GM21390 (cell line): ENCODE measurements at regions not wholly inside any gene's neighbourhood (a gene's known extent, or its start where the extent isn't known, plus 50 kb on each side); places are given as distances from the start of the nearest gene placed in this dataset.

Experiments
- ATAC-seq: cut with Tn5 transposase; IDR thresholded peaks from one replicate; pipeline ENCODE4 v1.9.1; 2021; ENCODE audit not compliant: unreplicated experiment

DNA sequence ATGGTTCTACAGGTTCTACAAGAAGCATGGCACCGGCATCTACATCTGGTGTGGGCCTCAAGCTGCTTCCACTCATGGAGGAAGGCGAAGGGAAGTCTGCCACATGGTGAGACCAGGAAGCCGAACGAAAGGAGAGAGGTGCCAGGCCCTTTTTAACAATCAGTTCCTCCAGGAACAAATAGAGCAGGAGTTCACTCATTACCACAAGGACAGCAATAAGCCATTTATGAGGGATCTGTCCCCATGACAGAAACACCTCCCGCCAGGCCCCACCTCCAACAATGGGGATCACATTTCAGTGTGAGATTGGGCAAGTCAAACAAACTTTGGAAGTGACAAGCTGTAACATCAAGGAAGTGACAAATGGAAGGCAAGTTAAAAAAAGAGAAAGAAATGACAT, 95.5 kb upstream of the PTPN3 start:
- ATAC-seq, result no peak

DNA sequence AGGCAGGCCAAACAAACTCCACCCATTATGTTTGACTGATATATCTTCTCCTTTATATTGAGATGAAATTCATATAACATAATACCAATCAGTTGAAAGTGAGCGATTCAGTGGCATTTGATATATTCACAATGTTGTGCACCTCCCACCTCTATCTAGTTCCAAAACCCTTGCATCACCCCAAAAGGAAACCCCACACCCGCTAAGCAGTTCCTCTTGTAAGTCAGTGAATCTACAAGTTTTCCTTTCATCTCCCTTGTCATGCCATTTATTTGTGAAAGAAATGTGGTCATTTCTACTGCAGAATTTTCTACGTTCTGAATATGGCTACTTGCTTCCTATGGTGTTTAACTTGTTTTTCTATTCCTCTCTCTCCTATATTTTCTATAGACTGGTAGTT, 99.4 kb upstream of the PTPN3 start:
- no peak for ATAC-seq

DNA sequence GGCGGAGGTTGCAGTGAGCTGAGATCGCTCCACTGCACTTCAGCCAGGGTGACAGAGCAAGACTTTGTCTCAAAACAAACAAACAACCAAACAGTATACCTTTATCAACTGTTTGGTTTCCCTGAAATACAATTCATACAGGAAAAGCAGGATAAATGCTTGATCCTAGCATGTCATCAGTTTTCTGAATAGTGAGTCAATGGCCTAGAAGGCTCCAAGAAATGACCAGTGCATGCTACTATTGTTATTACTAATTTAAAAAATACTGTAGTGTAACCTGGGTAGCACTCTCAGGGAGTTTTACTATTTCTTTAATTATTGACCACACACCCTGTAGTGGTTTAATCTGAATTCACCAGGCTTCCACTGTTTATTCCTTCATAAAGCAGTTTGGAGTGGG, 101.0 kb upstream of the PTPN3 start:
- ATAC-seq, result no peak

DNA sequence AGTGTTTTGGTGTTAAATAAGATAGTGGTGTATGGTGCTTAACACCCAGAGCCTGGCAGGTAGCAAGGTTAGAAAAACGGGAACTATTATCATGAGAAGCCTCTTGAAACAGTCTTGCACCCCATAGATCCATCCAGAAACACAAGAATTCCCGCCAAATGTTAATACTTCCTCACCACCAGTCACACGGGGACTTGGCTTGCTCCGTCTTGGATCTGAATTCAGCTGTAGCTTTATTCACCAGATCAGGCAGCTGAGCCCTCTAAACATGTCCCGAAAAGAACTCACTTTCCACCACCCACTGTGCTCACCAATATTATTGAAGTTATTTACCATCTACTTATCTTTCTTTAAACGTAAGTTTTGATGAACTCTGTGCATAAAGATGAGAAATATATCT, 101.6 kb upstream of the PTPN3 start:
- ATAC-seq, result no peak

DNA sequence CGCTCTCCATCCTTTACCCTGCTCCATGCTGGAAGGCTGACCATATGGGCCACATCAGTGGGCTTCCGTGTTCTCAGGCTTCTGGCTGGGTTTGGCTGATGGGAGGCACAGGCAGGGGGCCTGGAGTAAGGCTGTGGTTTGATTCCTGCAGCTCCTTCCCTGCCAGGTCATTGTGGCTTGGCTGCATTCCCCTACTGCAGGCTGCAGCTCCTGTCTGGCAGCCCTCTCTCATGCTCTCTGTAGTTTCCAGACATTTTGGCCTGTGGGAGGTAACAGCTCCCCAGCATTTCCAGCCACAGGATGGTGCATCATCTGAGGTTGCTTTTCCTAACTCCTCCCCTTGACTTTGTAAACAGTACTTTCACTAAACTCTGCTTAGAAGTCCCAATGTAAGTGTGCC, 102.0 kb upstream of the PTPN3 start:
- ATAC-seq, result no peak

DNA sequence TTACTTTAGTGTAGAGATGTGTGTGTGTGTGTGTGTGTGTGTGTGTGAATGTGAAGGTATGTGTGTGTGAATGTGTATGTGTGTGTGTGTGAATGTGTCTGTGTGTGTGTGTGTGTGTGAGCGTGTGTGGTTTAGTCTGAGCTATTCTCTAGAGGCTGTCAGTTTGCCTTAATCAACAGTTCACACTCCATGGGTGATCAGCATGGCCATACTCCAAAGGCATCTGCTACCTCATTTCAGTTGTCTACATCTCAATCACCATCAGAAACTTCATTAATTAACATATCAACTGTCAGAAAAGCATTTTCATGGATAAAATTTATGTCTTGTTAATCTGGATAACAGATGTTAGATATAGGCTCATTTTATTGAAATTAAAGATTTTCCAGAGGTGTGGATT, 103.1 kb upstream of the PTPN3 start:
- no peak for ATAC-seq

DNA sequence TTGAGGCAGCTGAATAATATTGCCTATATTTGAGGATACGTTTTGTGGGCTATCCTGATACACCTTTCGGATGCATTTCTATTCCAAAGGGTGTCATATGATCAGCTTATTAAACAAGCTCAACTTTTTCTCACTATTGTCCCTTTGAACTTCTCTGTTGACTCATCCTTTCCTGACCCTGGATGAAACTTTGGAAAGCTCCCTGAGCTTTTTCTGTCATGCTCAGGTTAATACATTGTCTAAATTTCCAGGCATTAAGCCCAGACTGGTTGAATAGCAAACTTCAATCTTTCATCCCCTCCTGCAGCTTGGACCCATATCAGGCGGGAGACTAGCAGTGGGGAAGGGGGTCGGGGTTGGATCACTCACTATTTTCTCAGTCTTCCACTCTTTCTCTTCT, 104.9 kb upstream of the PTPN3 start:
- ATAC-seq, result no peak

DNA sequence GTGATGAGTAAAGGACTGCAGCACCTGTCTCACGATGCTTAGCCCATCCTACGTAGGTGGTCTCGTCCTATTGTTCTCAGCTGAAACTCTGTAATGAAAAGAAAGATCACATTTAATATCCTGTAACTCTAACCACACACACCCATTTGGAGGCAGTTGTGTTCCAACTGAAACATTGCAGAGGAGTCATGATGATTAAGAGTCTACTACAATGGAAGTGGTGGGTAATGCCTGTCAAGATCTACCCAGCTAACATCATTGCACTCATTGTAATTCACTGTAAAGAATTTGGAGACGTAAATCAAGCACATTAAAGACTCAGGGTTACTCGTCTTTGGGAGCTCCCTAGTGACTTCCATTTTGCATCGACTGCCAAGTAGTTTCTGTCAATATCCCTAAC, 106.0 kb upstream of the PTPN3 start:
- ATAC-seq, result no peak

DNA sequence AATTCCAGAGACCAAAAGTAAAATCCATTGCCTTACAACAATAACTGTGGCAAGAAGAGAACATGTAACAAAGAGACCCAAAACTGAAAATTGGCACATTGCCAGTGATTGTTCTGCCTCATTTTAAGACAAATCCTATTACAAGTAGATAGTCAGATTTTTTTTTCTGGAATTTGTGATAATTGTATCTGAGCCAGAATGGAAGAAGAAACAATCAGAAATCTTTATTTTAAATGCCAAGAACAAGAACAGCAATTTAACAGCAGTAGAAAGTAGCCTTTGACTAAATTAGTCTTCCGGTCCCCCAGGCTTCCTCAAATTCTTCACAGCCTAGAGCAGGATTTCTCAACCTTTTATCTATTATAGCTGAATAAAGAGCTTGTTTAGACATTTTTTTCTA, 106.7 kb upstream of the PTPN3 start:
- no peak for ATAC-seq

DNA sequence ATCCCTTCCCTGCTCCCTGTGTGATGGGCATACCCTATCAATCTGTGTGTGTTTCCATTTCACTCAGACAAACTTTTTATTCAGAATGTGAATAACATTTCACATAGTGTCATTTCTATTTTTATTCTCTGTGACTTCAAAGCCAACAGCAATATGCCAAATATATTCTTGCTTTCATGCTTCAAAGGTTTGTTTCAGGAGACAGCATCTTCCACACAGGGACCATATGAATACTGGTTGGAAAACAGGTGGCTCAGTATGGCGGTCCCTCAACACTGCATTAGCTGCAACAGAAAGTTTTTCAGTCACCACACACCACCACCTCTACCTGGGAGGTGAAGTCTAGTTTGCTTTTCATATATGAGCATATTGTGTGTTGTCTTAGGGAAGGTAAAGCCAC, 111.0 kb upstream of the PTPN3 start:
- ATAC-seq, result no peak

DNA sequence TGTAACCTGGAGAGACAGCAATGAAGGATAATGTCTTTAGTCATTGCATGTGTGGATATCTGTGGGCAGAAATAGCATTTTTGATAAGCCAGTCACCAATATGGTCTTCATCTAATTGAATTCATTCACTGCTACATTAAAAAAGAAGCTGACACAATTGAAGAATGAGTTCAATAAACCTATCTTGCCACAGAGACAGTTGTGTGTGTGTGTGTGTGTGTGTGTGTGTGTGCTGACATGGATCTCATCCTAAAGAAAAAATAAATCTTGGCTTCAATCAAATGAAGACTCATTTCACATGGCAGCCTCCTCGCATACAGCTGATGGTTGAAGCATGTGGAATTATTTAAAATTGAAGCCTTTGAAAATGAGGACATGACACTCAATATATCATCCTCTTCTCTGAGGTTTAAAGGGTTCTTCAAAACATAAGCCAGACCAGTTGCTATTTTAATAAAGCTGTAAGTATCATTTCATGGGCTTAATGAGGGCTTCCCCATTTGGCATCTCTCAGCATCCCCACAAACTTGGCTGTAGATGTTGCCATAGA, 118.5 kb upstream of the PTPN3 start:
- ATAC-seq, result no peak

DNA sequence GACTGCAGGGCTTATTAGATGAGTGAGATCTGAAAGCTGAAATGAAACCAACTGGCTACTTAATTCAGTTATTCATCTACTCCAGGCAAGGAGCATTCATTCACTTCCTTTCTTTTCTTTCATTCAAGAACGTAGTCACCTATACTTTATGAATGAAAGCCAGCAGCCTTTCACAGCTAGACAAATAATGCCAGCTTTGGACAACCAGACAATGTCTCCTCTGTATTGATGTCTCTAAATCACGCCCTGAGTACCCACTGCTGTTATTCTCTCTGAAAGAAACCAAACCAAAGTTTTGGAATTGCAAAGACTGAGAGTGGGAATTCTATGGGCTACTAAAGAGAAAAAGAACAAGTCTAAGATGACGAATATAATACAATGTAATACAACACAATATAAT, 121.2 kb upstream of the PTPN3 start:
- ATAC-seq, result no peak

DNA sequence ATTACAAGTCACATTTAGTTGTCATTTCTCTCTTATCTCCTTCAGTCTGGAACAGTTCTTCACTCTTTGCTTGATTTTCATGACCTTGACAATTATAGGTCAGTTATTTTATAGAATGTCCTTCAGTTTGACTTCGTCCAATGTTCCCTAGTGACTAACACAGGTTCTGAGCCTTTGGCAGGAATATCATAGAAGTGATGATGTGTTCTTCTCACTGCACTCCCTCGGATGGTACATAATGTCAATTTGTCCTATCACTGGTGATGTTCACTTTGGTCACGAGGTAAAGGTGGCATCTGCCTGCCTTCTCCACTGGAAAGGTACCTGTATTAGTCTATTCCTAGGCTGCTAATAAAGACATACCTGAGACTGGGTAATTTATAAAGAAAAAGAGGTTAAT, 126.0 kb upstream of the PTPN3 start:
- no peak for ATAC-seq

DNA sequence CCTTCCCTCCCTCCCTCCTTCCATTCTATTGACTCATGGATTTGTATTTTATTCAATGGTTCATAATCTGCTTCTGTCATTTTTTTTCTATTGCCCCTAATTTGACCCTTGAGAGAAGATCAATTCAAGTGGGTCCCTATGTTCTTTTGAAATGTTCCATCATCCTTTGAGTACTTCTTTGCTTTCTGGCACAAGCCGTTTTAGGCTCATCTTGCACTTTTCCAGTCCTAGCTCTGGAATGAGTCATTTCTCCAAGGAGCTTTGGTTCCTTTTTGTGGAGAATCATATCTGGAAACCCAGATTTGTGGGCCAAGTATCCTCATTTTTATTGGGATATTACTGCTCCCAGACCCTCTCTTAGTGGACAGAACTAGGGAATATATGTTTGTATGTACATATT, 126.8 kb upstream of the PTPN3 start:
- ATAC-seq, result no peak

DNA sequence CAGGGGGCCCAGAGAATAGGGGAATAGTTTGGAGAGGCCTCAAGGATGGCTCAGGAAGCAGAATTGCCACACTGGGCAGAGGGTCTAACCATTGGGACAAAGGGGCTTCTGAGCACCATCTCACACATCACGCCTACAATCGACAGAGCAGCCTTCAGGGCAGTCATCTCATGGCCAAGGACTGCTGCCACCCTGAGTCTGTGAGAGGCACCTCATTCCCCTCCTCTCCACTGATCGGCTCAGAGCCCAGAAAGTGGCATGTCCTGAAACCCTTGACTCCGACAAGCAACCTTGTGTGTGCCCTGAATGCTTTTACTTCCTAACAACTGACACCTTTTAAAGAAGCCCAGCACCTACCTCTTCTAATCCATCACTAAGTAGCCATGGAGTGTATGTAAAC, 128.9 kb upstream of the PTPN3 start:
- no peak for ATAC-seq

DNA sequence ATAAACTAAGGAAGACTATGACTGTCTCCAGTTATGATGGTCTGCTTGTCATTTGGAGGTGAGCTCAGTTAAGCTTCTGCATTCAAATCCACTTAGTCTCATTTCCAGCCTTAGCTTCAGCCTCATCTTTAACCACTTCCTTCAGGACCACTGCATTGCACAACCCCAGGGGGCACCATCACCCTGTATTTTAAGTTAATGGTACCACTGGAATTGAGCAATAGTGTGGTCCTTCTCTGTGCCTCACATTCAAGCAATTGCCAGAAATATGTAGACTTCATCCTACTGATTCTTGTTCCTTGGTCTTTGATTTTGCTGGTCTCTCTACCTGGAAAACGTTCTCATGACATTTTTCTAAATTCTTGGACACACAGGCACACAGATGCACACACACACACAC, 131.5 kb upstream of the PTPN3 start:
- ATAC-seq, result no peak

DNA sequence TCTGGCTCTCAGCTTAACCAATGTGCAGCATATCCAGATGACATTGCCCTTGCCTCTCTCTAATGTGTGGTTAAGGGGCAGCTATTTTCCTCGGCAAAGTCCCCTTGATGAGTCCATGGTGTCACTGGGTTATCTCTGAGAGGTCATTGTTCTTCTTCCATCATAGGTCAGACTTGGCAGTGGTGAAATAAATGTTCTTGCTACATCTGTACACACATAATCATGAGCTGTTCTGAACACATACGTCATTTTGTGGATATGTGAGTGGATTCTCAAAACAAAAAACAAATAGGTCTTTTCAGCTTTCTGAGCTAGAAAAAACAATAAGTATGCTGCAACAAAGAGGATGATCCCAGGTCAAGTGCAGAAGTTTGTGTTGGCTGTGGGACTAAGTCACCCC, 134.7 kb upstream of the PTPN3 start:
- no peak for ATAC-seq

DNA sequence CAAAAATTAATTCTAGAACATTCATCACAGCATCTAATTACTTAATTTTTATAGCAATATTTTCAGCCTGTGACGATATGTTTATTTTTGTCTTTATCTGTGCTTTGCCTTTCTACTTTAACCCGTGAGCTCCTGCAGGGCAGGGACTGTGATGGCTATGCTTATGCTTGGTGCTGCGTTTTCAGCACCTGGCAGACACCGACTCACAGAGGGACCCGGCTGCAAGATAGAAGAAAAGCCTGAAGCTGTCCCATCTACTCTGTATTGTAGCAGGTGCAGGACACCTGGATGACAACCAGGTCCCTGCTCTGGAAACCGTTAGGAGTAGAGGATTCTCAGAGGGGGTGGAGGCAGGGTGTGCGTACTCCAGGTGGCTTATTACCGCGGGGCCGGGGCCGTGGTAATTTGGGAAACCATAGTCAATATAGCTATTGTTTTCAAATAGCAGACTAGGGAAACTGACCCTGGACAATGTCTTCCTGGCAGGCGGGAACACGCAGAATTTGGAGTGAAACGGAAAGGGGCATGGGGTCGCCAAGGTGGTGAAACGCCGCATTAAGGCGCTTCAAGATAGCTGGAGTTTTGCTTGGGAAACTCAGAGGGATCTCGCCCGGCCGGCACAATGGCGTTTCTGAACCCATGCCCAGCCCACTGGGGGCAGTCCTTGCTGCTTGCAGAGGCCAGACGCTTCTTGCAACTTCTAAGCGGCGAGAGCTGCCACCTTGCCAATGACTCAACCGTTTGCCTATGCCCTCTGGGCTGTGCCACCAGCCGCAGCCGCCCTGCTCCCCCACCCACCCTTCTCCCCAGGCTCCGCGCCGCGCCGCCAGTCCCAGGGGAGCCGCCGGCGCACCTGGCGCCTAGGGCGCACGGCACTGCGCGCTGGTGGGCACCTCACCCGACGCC, 140.1 kb upstream of the PALM2AKAP2 start:
- ATAC-seq, result no peak

DNA sequence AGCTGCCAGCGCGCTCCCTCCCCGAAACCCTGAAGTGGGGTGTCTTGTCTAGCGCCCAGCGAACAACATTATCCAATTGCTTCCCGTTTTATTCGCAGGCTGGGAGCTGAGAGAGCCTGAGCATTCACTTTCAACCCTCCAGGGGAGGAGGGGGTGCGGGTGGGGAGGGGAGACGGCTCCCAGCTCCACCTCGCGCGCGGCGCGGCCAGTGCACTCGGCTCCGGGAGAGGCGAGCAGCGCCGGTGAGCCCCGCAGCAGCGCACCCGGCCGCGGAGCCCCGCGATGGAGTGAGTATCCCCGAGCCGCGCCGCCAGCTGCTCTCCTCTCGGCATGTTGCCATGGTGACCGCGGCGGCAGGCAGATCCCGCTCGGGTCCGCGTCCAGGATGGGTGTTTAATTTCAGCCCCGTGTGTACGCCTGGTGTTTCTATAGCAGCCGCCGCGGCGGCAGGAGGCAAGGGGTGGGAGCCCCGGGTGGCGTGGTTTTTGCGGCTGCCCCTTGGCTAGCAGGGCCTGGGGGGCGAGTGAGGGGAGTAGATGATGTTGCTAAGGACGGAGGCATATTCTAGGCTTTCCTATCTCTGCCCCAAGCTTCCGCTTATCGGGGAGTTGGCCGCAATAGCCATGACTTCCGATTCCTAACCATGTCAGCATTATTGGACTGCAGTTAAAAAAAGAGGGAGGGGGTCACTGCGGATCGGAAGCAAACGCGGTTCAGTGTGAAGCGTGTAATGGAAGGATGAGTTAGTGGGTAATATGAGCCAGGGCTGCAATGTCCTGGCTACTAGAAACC, 139.2 kb upstream of the PALM2AKAP2 start:
- ATAC-seq, result no peak

DNA sequence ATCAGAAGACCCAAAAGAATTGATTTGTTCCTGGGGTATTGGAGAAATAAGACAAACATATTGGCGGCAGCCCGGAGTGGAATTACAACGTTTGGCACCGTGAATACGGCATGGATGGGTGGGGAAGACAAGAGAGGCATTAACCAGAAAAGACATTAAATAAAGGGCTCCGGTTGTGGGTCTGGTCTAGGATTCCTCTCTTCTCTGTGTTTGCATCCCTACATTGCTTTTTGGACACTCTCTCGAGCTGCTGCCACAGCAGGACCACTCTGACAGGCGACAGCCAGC, 138.7 kb upstream of the PALM2AKAP2 start:
- no peak for ATAC-seq

DNA sequence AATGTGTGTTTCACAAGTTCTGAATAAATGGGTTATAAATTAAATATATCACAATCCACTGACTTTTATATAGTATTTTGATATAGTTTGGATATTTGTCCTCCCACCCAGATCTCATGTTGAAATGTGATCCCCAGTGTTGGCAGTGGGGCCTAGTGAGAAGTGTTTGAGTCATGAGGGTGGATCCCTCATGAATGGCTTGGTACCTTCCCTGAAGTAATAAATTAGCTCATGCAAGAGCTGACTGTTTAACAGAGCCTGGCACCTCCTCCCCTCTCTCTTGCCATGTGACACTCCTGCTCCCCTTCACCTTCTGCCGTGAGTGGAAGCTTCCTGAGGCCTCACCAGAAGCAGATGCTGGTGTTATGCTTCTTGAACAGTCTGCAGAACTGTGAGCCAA, 127.9 kb upstream of the PALM2AKAP2 start:
- no peak for ATAC-seq

DNA sequence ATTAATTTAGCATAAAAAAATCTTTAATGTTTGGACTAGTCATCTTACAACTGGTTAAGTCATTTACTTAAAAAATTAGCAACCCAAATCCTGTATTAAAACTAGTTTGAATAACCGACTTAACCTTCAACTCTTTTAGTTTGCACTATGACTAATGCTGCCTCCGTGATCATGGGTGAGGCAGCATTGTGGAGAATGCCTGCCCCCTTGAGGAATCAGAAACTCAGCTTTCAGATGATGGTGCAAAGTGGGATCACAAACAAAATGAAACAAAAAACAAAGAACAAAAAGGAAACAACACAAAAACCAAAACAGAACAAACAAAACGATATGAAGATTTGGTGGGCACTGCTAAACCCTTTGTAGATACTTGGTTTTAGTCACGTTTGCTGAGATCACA, 127.0 kb upstream of the PALM2AKAP2 start:
- no peak for ATAC-seq
